ENCODE measurements at regions not wholly inside any gene's neighbourhood (a gene's known extent, or its start where the extent isn't known, plus 50 kb on each side); places are given as distances from the start of the nearest gene placed in this dataset.

- no peak for TF ChIP-seq CEBPZ (IDR thresholded peaks at IDR 0.05; ENCODE audit: borderline replicate concordance, low read depth, low read length)
- TF ChIP-seq U2AF1 (optimal IDR thresholded peaks at IDR 0.05; ENCODE audit: low read depth, low read length): no peak
- TF ChIP-seq SUPT5H (IDR thresholded peaks at IDR 0.05): no peak
- no peak for TF ChIP-seq CTCF (IDR thresholded peaks at IDR 0.05 in 2 of 3, conservative IDR thresholded peaks at IDR 0.05 in 1 of 3; ENCODE audit: insufficient read depth in 2 of 3, low read depth in 1 of 3, low read length in 3 of 3)
- no peak for TF ChIP-seq EP300 (IDR thresholded peaks at IDR 0.05; ENCODE audit: low read length)
- no peak for TF ChIP-seq ATF3 (IDR thresholded peaks at IDR 0.05)
- TF ChIP-seq ATF3 (CRISPR knock-in tag; conservative IDR thresholded peaks at IDR 0.05): no peak
- TF ChIP-seq, protein P1, sequence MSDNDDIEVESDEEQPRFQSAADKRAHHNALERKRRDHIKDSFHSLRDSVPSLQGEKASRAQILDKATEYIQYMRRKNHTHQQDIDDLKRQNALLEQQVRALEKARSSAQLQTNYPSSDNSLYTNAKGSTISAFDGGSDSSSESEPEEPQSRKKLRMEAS (CRISPR knock-in tag; IDR thresholded peaks at IDR 0.05): no peak
- no peak for TF ChIP-seq ZBTB33 (CRISPR knock-in tag; IDR thresholded peaks at IDR 0.05)
- TF ChIP-seq, protein P2, sequence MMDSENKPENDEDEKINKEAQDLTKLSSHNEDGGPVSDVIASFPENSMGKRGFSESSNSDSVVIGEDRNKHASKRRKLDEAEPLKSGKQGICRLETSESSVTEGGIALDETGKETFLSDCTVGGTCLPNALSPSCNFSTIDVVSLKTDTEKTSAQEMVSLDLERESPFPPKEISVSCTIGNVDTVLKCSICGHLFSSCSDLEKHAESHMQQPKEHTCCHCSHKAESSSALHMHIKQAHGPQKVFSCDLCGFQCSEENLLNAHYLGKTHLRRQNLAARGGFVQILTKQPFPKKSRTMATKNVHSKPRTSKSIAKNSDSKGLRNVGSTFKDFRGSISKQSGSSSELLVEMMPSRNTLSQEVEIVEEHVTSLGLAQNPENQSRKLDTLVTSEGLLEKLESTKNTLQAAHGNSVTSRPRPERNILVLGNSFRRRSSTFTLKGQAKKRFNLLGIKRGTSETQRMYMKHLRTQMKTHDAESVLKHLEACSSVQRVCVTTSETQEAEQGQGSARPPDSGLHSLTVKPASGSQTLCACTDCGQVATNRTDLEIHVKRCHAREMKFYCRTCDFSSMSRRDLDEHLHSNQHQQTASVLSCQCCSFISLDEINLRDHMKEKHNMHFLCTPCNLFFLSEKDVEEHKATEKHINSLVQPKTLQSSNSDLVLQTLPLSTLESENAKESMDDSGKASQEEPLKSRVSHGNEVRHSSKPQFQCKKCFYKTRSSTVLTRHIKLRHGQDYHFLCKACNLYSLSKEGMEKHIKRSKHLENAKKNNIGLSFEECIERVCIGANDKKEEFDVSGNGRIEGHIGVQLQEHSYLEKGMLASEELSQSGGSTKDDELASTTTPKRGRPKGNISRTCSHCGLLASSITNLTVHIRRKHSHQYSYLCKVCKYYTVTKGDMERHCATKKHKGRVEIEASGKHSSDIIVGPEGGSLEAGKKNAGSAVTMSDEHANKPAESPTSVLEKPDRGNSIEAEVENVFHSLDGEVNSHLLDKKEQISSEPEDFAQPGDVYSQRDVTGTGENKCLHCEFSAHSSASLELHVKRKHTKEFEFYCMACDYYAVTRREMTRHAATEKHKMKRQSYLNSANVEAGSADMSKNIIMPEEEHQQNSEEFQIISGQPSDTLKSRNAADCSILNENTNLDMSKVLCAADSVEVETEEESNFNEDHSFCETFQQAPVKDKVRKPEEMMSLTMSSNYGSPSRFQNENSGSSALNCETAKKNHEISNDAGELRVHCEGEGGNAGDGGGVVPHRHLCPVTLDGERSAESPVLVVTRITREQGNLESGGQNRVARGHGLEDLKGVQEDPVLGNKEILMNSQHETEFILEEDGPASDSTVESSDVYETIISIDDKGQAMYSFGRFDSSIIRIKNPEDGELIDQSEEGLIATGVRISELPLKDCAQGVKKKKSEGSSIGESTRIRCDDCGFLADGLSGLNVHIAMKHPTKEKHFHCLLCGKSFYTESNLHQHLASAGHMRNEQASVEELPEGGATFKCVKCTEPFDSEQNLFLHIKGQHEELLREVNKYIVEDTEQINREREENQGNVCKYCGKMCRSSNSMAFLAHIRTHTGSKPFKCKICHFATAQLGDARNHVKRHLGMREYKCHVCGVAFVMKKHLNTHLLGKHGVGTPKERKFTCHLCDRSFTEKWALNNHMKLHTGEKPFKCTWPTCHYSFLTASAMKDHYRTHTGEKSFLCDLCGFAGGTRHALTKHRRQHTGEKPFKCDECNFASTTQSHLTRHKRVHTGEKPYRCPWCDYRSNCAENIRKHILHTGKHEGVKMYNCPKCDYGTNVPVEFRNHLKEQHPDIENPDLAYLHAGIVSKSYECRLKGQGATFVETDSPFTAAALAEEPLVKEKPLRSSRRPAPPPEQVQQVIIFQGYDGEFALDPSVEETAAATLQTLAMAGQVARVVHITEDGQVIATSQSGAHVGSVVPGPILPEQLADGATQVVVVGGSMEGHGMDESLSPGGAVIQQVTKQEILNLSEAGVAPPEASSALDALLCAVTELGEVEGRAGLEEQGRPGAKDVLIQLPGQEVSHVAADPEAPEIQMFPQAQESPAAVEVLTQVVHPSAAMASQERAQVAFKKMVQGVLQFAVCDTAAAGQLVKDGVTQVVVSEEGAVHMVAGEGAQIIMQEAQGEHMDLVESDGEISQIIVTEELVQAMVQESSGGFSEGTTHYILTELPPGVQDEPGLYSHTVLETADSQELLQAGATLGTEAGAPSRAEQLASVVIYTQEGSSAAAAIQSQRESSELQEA (IDR thresholded peaks at IDR 0.05; ENCODE audit: low read depth): no peak
- TF ChIP-seq BRF2 (IDR thresholded peaks at IDR 0.05; ENCODE audit: borderline replicate concordance, insufficient read depth, insufficient read length): no peak
- TF ChIP-seq CREB5 (CRISPR knock-in tag; IDR thresholded peaks at IDR 0.05): no peak
- TF ChIP-seq LCOR (CRISPR knock-in tag; IDR thresholded peaks at IDR 0.05): no peak
- TF ChIP-seq HNRNPH1 (optimal IDR thresholded peaks at IDR 0.05; ENCODE audit: low read depth, low read length): no peak
- TF ChIP-seq MCM2 (IDR thresholded peaks at IDR 0.05; ENCODE audit: low read depth): no peak
Observed at GRCh38 chr14:29123017-29123416, 356.4 kb downstream of the FOXG1 start.
